ENCODE measurements at regions not wholly inside any gene's neighbourhood (a gene's known extent, or its start where the extent isn't known, plus 50 kb on each side); places are given as distances from the start of the nearest gene placed in this dataset.

DNA sequence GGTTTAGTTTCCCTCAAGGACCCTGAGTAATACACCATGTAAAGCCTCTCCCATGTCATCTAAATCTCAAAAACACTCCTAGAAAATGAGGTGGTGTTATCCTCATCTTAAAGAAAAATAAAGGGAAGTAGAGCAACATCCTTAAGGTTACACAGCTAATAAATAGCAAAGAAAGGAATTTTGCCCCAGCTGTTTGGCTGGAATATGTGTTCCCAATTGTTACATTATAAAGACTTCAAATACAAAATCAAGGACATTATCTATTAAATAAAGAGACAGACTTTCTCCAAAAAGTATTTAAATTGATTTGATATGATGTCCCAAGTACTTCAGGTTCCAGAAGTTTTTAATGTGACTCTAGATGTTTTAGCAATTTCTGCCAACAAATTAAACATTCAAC, 57.9 kb upstream of the IL15 start (continued):
- TF ChIP-seq ZBTB21 (CRISPR knock-in tag; IDR thresholded peaks at IDR 0.05; ENCODE audit: borderline replicate concordance) (no peak), ZNF416 (CRISPR knock-in tag; IDR thresholded peaks at IDR 0.05) (no peak)

DNA sequence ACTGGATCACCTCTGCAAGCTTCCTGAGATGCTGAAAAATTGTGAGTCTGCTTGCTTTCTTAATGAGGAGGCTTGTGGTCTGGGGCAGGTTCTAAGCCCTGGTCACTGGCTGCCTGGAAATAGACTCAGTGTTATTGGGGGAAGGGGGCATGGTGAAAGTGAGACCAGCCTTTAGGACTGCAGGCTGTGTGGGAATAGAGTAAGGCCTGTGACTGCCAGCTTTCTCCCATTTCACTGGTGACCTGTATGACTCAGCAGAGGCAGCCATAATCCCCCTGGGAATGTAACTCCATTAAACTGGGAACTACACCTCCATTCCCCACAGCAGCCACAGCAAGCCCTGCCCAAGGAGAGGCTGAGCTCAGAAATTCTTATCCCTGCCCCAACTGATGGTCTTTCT, 55.9 kb upstream of the IL15 start:
- TF ChIP-seq, protein P1, sequence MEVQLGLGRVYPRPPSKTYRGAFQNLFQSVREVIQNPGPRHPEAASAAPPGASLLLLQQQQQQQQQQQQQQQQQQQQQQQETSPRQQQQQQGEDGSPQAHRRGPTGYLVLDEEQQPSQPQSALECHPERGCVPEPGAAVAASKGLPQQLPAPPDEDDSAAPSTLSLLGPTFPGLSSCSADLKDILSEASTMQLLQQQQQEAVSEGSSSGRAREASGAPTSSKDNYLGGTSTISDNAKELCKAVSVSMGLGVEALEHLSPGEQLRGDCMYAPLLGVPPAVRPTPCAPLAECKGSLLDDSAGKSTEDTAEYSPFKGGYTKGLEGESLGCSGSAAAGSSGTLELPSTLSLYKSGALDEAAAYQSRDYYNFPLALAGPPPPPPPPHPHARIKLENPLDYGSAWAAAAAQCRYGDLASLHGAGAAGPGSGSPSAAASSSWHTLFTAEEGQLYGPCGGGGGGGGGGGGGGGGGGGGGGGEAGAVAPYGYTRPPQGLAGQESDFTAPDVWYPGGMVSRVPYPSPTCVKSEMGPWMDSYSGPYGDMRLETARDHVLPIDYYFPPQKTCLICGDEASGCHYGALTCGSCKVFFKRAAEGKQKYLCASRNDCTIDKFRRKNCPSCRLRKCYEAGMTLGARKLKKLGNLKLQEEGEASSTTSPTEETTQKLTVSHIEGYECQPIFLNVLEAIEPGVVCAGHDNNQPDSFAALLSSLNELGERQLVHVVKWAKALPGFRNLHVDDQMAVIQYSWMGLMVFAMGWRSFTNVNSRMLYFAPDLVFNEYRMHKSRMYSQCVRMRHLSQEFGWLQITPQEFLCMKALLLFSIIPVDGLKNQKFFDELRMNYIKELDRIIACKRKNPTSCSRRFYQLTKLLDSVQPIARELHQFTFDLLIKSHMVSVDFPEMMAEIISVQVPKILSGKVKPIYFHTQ (CRISPR knock-in tag; IDR thresholded peaks at IDR 0.05), result no peak
- TF ChIP-seq, protein P2, sequence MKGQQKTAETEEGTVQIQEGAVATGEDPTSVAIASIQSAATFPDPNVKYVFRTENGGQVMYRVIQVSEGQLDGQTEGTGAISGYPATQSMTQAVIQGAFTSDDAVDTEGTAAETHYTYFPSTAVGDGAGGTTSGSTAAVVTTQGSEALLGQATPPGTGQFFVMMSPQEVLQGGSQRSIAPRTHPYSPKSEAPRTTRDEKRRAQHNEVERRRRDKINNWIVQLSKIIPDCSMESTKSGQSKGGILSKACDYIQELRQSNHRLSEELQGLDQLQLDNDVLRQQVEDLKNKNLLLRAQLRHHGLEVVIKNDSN (CRISPR knock-in tag; IDR thresholded peaks at IDR 0.05), result no peak
- TF ChIP-seq NR3C1 (CRISPR knock-in tag; conservative IDR thresholded peaks at IDR 0.05; ENCODE audit: low read depth) (no peak), FOXP1 (CRISPR knock-in tag; IDR thresholded peaks at IDR 0.05; ENCODE audit: borderline replicate concordance) (no peak), TCF7 (CRISPR knock-in tag; IDR thresholded peaks at IDR 0.05; ENCODE audit: low read depth) (no peak), TEAD1 (CRISPR knock-in tag; IDR thresholded peaks at IDR 0.05) (no peak), IRF2 (CRISPR knock-in tag; IDR thresholded peaks at IDR 0.05; ENCODE audit: borderline replicate concordance, low read depth) (no peak), ATF1 (CRISPR knock-in tag; IDR thresholded peaks at IDR 0.05) (no peak), ZNF219 (CRISPR knock-in tag; IDR thresholded peaks at IDR 0.05; ENCODE audit: borderline replicate concordance) (no peak)
- TF ChIP-seq, protein P3, sequence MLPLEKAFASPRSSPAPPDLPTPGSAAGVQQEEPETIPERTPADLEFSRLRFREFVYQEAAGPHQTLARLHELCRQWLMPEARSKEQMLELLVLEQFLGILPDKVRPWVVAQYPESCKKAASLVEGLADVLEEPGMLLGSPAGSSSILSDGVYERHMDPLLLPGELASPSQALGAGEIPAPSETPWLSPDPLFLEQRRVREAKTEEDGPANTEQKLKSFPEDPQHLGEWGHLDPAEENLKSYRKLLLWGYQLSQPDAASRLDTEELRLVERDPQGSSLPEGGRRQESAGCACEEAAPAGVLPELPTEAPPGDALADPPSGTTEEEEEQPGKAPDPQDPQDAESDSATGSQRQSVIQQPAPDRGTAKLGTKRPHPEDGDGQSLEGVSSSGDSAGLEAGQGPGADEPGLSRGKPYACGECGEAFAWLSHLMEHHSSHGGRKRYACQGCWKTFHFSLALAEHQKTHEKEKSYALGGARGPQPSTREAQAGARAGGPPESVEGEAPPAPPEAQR (CRISPR knock-in tag; IDR thresholded peaks at IDR 0.05), result no peak
- TF ChIP-seq, protein P4, sequence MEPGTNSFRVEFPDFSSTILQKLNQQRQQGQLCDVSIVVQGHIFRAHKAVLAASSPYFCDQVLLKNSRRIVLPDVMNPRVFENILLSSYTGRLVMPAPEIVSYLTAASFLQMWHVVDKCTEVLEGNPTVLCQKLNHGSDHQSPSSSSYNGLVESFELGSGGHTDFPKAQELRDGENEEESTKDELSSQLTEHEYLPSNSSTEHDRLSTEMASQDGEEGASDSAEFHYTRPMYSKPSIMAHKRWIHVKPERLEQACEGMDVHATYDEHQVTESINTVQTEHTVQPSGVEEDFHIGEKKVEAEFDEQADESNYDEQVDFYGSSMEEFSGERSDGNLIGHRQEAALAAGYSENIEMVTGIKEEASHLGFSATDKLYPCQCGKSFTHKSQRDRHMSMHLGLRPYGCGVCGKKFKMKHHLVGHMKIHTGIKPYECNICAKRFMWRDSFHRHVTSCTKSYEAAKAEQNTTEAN (CRISPR knock-in tag; IDR thresholded peaks at IDR 0.05), result no peak
- no peaks in the 10 kb centered on the region for H3K27me3 Mint-ChIP-seq (ENCODE audit: low read depth)
- no peak overlapping the region for H3K4me3 Mint-ChIP-seq
- ATAC-seq (no peak), DNase-seq (ENCODE audit: low spot score) (no peak)
- POLR2A ChIA-PET, result no interaction called here
- H3K4me1 Mint-ChIP-seq, result peaks cover 7% of the 10 kb centered on the region
- H3K27ac Mint-ChIP-seq, result no peak overlapping the region
- peaks cover 20% of the 10 kb centered on the region for H3K9me3 Mint-ChIP-seq
- H3K36me3 Mint-ChIP-seq, result no peaks in the 10 kb centered on the region
- CTCF ChIA-PET, result no interaction called here

Measured in WTC11 (cell line).